Left lung (tissue), 4 donors: ENCODE measurements at regions not wholly inside any gene's neighbourhood (a gene's known extent, or its start where the extent isn't known, plus 50 kb on each side); places are given as distances from the start of the nearest gene placed in this dataset.

Source experiments
- ATAC-seq: fragments of 200-7000 bp; cut with Tn5 transposase; one replicate; pipeline ENCODE4 v1.9.1; 2020; ENCODE audit warnings: moderate library complexity
- DNase-seq, 4 donors: peaks; one replicate each; pipeline ENCODE4 v3.0.0-alpha.2; 2013 to 2020
- H3K27ac ChIP-seq, 2 donors: fragments of 200-600 bp; sonication (generic) in 1 of 2; one replicate each; pipeline versions ENCODE4 v1.5.0 to v1.8.0; 2020 to 2021
- H3K27me3 ChIP-seq, 2 donors: fragments of 200-600 bp; sonication (generic) in 1 of 2; one replicate each; pipeline versions ENCODE4 v1.5.0 to v1.8.0; 2020 to 2021
- H3K36me3 ChIP-seq, 2 donors: fragments of 200-600 bp; sonication (generic) in 1 of 2; one replicate each; pipeline versions ENCODE4 v1.5.0 to v1.8.0; 2020 to 2021
- H3K4me1 ChIP-seq, 2 donors: fragments of 200-600 bp; one replicate each; pipeline ENCODE4 v1.8.0; 2021
- H3K4me3 ChIP-seq, 2 donors: fragments of 200-600 bp; sonication (generic) in 1 of 2; one replicate each; pipeline versions ENCODE4 v1.5.0 to v1.8.0; 2020 to 2021; ENCODE audit warnings: mild to moderate bottlenecking in 1 of 2
- H3K9me3 ChIP-seq, 2 donors: fragments of 200-600 bp; sonication (generic) in 1 of 2; one replicate each; pipeline versions ENCODE4 v1.5.0 to v1.8.0; 2020 to 2021
- CTCF ChIP-seq, 2 donors: fragments of 200-600 bp; sonication (generic) in 1 of 2; IDR thresholded peaks; one replicate each; pipeline versions ENCODE4 v1.5.0 to v1.8.0; 2021; ENCODE audit warnings: antibody characterized with exemption in 2 of 2
- intact Hi-C, 2 donors: fragments of 100-400 bp; cut with DNase I; formaldehyde crosslinking; loops; one replicate each; pipeline versions ENCODE4 v1.11.2 to v1.14.2; 2022
- donor health status: DM: no; HTN: yes; CAD: no.
- donor health status: DM: no; HTN: no; CAD: no.

- peak in 1 of 4 donors; percentile 0 for DNase-seq
- Histone ChIP-seq H3K36me3 (no peaks in the 10 kb centered on the region), H3K27me3 (peaks cover 5 to 32% of the 10 kb centered on the region in 2 donors), H3K9me3 (no peaks in the 10 kb centered on the region), H3K27ac (no peak overlapping the region), H3K4me1 (peaks cover 0 to 13% of the 10 kb centered on the region in 2 donors), H3K4me3 (no peak overlapping the region)
- intact Hi-C loops = no loop called here
- no peak for ATAC-seq
- TF ChIP-seq CTCF (IDR thresholded peaks at IDR 0.05) = no peak
These were observed 73.5 kb upstream of the RUNX3 start for GRCh38 chr1:25003457-25004190.

GRCh38 chr1:25003000-25003399 is 72.9 kb upstream of the RUNX3 start:
- ATAC-seq = no peak
- no peak for TF ChIP-seq CTCF (IDR thresholded peaks at IDR 0.05)
- Histone ChIP-seq H3K9me3 (no peaks in the 10 kb centered on the region), H3K27me3 (peaks cover 5 to 27% of the 10 kb centered on the region in 2 donors), H3K36me3 (no peaks in the 10 kb centered on the region), H3K4me3 (no peak overlapping the region), H3K27ac (no peak overlapping the region), H3K4me1 (peaks cover 0 to 13% of the 10 kb centered on the region in 2 donors)
- DNase-seq = no peak
- intact Hi-C loops = no loop called here

GRCh38 chr1:25001125-25001915 is 71.2 kb upstream of the RUNX3 start:
- H3K4me1 ChIP-seq = no peaks in the 10 kb centered on the region
- no peaks in the 10 kb centered on the region for H3K36me3 ChIP-seq
- DNase-seq (no peak), ATAC-seq (no peak)
- intact Hi-C loops = no loop called here
- no peaks in the 10 kb centered on the region for H3K9me3 ChIP-seq
- no peak for TF ChIP-seq CTCF (IDR thresholded peaks at IDR 0.05)
- H3K4me3 ChIP-seq = no peak overlapping the region
- H3K27me3 ChIP-seq = peaks cover 3 to 14% of the 10 kb centered on the region in 2 donors
- H3K27ac ChIP-seq = no peak overlapping the region

DNA sequence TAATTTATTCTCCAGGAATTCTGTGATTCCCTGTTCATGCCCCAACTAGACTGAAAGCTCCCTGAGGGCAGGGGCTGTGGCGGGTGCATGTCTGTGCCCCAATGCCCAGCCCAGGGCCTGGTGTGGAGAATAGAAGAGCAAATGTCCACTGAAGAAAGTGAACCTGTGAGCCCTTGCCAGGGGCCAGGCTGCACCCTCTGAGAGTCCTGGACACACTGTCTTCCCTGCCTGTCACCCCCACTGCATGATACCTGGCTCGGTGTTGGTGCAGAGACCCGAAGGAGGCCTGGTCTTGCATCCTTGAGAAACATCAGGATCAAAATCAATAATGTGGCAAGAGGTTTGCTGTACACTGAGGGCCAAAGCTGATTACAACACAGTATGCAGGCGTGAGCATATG is 69.8 kb upstream of the RUNX3 start:
- ATAC-seq = no peak
- no peak for DNase-seq
- Histone ChIP-seq H3K27me3 (no peaks in the 10 kb centered on the region), H3K27ac (no peak overlapping the region), H3K36me3 (no peaks in the 10 kb centered on the region), H3K9me3 (no peaks in the 10 kb centered on the region), H3K4me1 (no peaks in the 10 kb centered on the region), H3K4me3 (no peak overlapping the region)
- intact Hi-C loops = no loop called here
- no peak for TF ChIP-seq CTCF (IDR thresholded peaks at IDR 0.05)

DNA sequence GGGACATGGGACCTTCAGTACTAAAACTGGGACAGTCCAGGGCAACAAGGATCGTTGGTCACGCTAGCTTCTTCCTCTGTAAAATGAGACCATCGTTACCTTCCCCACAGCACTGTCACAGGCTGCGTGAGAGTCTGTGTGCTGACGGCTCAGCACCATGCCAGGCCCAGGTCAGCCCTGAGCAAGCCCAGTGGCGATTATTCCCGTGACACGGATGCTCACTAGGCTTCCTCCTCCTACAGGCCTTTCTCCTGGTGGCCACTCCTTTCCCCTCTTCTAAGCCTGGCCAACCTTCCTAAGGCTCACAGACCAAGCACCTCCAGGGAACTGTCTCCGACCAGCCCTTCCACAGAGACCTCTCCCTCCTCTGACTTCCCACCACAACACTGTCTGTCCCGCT is 69.3 kb upstream of the RUNX3 start:
- Histone ChIP-seq H3K27me3 (no peaks in the 10 kb centered on the region), H3K4me1 (no peaks in the 10 kb centered on the region), H3K36me3 (no peaks in the 10 kb centered on the region), H3K27ac (no peak overlapping the region), H3K9me3 (no peaks in the 10 kb centered on the region), H3K4me3 (no peak overlapping the region)
- no peak for TF ChIP-seq CTCF (IDR thresholded peaks at IDR 0.05)
- DNase-seq (no peak), ATAC-seq (no peak)
- intact Hi-C loops = no loop called here
